ENCODE measurements at regions not wholly inside any gene's neighbourhood (a gene's known extent, or its start where the extent isn't known, plus 50 kb on each side); places are given as distances from the start of the nearest gene placed in this dataset.

DNA sequence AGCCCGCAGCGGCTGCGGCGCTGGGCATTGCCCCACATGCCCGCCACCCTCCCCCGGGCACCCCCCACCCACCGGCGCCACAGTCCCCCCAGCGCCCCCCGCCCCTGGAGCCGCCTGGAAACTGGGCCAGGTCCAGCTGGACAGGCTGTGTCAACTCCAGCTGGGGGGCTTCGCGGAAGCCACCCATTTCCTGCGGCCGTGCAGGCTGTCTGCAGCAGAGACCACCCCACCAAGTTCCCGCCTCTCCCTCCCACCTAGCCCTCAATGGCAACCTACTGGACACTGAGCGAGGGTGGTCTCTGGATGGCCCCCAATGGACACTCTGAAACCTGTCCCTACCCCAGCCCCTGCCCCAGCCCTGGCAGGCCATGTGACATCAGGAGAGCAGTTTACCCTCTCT is 62.8 kb upstream of the GATA2 start:
- no peak overlapping the region for H3K9ac ChIP-seq (ENCODE audit: low read length)
- H3K27me3 ChIP-seq (ENCODE audit: control insufficient read depth, insufficient read depth, low read length): no peaks in the 10 kb centered on the region
- no peaks in the 10 kb centered on the region for H3K36me3 ChIP-seq (ENCODE audit: control insufficient read depth, low read depth, low read length)
- no peak overlapping the region for H3K27ac ChIP-seq (ENCODE audit: low read length)
- peaks cover 4% of the 10 kb centered on the region for H3K4me1 ChIP-seq (ENCODE audit: control insufficient read depth, low read depth, low read length)
- no peaks in the 10 kb centered on the region for H3K9me3 ChIP-seq (ENCODE audit: control insufficient read depth, low read depth, low read length)
- no peak overlapping the region for H3K4me3 ChIP-seq (ENCODE audit: low read length)

DNA sequence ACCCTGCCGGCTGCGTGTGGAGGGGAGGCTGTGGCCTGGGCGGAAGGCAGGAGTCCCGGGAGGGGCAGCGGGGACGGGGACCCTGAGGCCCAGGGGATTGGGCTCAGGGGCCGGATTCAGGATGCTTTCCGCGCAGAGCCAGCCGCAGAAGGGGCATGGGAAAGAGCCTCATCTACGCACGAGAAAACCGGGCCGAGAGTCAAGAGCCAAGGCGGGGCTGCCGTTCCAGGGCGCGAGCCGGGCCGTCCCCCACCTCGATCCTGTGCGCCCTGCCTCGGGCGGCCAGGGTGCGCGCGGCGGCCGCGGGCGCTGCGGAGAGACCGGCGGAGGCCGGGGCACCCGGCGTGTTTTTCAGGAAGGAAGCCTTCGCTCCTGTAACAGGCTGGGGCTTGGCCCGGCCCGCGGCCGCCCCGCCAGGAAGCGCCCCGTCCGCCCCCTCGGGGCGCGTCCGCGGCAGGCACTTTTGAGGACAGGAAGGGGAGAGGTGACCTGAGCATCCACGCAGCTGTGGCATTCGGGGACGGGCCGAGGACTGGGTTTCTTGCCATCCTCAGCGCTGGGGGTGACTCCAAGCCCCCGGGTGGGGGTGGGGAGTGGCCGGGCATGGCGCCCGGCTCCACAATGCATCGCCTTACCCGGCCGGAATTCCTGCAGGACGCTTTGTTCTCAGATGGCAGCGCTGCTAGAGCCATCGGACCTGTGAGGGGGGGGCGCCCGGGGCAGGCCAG is 62.3 kb upstream of the GATA2 start:
- no peaks in the 10 kb centered on the region for H3K27me3 ChIP-seq (ENCODE audit: control insufficient read depth, insufficient read depth, low read length)
- peaks cover 4% of the 10 kb centered on the region for H3K4me1 ChIP-seq (ENCODE audit: control insufficient read depth, low read depth, low read length)
- H3K36me3 ChIP-seq (ENCODE audit: control insufficient read depth, low read depth, low read length): no peaks in the 10 kb centered on the region
- no peak overlapping the region for H3K4me3 ChIP-seq (ENCODE audit: low read length)
- H3K27ac ChIP-seq (ENCODE audit: low read length): no peak overlapping the region
- no peaks in the 10 kb centered on the region for H3K9me3 ChIP-seq (ENCODE audit: control insufficient read depth, low read depth, low read length)
- H3K9ac ChIP-seq (ENCODE audit: low read length): no peak overlapping the region

DNA sequence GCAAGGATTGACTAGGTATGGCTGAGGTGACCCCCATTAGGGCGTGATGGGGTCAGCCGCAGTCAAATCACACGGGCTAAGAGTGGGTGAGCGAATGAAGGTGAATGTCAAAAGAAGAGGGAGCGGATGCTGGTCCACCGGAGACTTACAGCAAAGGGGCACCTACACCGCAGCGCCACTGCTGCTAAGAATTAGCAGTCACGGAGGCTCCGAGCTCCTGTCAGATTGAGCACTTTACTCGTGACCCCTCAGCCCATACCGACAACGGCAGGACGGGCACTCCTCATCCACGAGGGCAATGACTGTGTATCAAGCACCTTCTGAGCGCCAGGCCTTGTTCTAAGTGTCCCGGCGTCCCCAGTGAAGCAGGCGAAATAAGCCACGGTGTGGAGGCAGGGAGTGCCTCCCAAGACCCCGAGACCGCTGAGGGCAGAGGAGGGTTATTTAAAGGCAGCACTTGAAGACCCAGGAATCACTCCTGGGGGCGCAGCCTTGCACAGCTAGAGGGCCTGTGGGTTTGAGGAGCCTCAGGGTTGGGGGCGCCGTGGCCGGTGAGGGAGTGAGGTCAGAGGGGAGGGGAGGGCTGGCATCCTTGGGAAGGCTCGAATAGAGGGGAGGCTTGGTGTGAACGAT is 61.6 kb upstream of the GATA2 start:
- peaks cover under 1% of the 10 kb centered on the region for H3K4me1 ChIP-seq (ENCODE audit: control insufficient read depth, low read depth, low read length)
- H3K9me3 ChIP-seq (ENCODE audit: control insufficient read depth, low read depth, low read length): no peaks in the 10 kb centered on the region
- no peaks in the 10 kb centered on the region for H3K36me3 ChIP-seq (ENCODE audit: control insufficient read depth, low read depth, low read length)
- no peak overlapping the region for H3K9ac ChIP-seq (ENCODE audit: low read length)
- H3K4me3 ChIP-seq (ENCODE audit: low read length): no peak overlapping the region
- no peak overlapping the region for H3K27ac ChIP-seq (ENCODE audit: low read length)
- no peaks in the 10 kb centered on the region for H3K27me3 ChIP-seq (ENCODE audit: control insufficient read depth, insufficient read depth, low read length)

DNA sequence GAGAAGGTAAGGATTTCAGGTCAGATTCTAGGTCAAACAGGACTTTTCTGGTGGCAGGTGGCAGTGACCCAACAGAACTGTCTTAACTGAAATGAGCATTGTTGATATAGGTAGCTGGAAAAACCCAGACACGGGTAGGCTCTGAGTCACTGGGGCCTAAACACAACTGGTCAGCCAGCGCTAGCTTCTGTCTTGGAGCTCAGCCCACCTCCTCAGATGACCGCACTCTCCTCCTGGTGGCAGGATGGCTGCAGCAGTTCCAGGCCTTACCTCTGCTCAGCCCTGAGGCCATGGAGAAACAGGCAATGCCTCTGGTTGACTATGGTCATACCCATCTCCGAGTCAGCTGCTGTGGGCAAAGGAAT is 61.1 kb upstream of the GATA2 start:
- H3K9me3 ChIP-seq (ENCODE audit: control insufficient read depth, low read depth, low read length): no peaks in the 10 kb centered on the region
- no peaks in the 10 kb centered on the region for H3K4me1 ChIP-seq (ENCODE audit: control insufficient read depth, low read depth, low read length)
- no peak overlapping the region for H3K4me3 ChIP-seq (ENCODE audit: low read length)
- no peaks in the 10 kb centered on the region for H3K36me3 ChIP-seq (ENCODE audit: control insufficient read depth, low read depth, low read length)
- H3K27ac ChIP-seq (ENCODE audit: low read length): no peak overlapping the region
- H3K9ac ChIP-seq (ENCODE audit: low read length): no peak overlapping the region
- no peaks in the 10 kb centered on the region for H3K27me3 ChIP-seq (ENCODE audit: control insufficient read depth, insufficient read depth, low read length)

DNA sequence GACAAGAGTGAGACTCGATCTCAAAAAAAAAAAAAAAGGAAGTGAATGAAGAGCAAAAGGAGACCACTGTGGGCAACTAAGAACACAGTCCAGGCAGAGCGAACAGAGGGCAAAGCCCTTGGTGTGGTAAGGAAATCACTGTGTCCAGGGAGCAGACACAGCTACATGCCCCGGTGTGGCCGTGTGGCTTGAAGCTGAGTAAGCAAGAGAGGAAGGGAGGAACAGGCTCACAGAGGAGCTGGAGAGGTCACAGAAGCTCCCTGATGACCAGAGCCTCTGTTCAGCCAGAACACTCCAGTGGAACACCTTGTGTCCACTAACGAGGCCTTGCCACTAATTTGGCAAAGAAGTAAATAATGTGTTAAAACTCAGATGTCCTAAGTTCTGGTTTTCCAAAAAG is 60.6 kb upstream of the GATA2 start:
- Histone ChIP-seq H3K27ac (ENCODE audit: low read length) (no peak overlapping the region), H3K4me1 (ENCODE audit: control insufficient read depth, low read depth, low read length) (no peaks in the 10 kb centered on the region), H3K27me3 (ENCODE audit: control insufficient read depth, insufficient read depth, low read length) (no peaks in the 10 kb centered on the region), H3K9ac (ENCODE audit: low read length) (no peak overlapping the region), H3K4me3 (ENCODE audit: low read length) (no peak overlapping the region), H3K9me3 (ENCODE audit: control insufficient read depth, low read depth, low read length) (no peaks in the 10 kb centered on the region), H3K36me3 (ENCODE audit: control insufficient read depth, low read depth, low read length) (no peaks in the 10 kb centered on the region)

DNA sequence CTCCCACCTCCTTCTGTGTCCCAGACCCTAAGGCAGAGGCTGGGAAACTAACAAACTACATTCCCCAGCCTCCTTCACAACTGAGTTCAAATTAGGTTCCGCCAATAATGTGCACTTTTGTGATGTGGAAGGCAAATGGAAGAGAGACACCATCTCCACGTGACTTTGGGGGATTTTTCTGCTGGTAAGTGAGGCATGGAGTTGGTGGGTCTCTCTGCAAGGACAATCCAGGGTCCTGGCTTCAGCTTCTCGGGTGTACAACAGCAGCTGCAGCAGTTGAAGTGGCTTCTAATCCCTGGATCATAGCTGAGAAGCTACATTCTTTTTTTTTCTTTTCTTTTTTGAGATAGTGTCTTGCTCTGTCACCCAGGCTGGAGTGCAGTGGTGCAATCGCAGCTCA is 58.9 kb upstream of the GATA2 start:
- Histone ChIP-seq H3K9me3 (ENCODE audit: control insufficient read depth, low read depth, low read length) (no peaks in the 10 kb centered on the region), H3K4me1 (ENCODE audit: control insufficient read depth, low read depth, low read length) (no peaks in the 10 kb centered on the region), H3K27me3 (ENCODE audit: control insufficient read depth, insufficient read depth, low read length) (no peaks in the 10 kb centered on the region), H3K4me3 (ENCODE audit: low read length) (no peak overlapping the region), H3K27ac (ENCODE audit: low read length) (no peak overlapping the region), H3K36me3 (ENCODE audit: control insufficient read depth, low read depth, low read length) (no peaks in the 10 kb centered on the region), H3K9ac (ENCODE audit: low read length) (no peak overlapping the region)

DNA sequence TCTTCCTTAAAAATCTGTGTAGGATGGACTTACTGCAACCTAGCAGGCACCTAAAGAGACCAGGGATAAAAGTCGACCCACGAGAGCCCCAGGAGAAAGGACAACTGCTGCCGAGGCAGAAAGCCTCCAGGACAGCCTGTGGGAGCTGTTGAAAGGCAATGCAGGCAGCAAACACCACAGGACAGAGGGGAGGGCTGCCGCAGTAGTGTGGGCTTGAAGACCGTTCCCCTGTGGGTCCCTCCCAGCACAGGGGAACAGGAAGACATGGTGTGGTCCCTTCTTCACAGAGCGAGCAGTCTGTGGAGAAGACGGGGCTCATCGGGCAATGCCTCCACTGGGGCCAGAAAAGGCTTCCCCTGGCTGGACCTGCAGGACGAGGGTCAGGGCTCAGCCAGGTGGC is 58.5 kb upstream of the GATA2 start:
- Histone ChIP-seq H3K27me3 (ENCODE audit: control insufficient read depth, insufficient read depth, low read length) (no peaks in the 10 kb centered on the region), H3K9me3 (ENCODE audit: control insufficient read depth, low read depth, low read length) (no peaks in the 10 kb centered on the region), H3K36me3 (ENCODE audit: control insufficient read depth, low read depth, low read length) (no peaks in the 10 kb centered on the region), H3K27ac (ENCODE audit: low read length) (no peak overlapping the region), H3K4me1 (ENCODE audit: control insufficient read depth, low read depth, low read length) (no peaks in the 10 kb centered on the region), H3K4me3 (ENCODE audit: low read length) (no peak overlapping the region), H3K9ac (ENCODE audit: low read length) (no peak overlapping the region)

DNA sequence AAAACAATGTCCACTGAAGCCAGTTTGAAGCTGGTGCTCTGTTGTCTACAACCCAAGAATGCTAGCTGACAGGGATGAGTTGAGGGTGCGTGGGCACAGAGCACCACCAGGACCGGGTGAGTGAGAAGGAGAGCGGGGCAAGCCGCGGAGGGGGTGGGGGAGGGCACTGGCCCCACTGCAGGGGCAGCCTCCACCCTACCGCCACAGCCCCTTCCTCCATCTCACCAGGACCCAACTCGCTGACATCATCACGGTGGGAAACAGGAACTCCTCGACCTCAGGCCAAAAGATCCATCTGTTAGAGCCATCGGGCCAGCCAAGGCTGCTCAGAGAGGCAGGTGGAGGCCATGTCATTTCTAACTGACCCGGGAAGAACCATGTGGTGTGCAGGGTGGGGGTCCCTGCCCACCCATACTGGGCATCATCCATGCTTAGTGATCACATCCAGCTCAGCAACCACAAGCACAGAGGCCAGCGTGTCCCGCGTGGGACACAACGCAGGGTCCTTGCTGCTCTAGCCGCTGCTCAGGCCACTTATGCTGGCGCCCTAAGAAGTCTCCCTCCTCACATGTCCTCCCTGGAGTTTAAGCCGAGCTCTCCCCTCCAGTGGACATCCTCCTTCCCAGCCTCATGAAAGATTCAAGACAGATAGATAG is 57.6 kb upstream of the GATA2 start:
- Histone ChIP-seq H3K4me3 (ENCODE audit: low read length) (no peak overlapping the region), H3K27me3 (ENCODE audit: control insufficient read depth, insufficient read depth, low read length) (no peaks in the 10 kb centered on the region), H3K9ac (ENCODE audit: low read length) (no peak overlapping the region), H3K4me1 (ENCODE audit: control insufficient read depth, low read depth, low read length) (no peaks in the 10 kb centered on the region), H3K36me3 (ENCODE audit: control insufficient read depth, low read depth, low read length) (no peaks in the 10 kb centered on the region), H3K9me3 (ENCODE audit: control insufficient read depth, low read depth, low read length) (no peaks in the 10 kb centered on the region), H3K27ac (ENCODE audit: low read length) (no peak overlapping the region)

DNA sequence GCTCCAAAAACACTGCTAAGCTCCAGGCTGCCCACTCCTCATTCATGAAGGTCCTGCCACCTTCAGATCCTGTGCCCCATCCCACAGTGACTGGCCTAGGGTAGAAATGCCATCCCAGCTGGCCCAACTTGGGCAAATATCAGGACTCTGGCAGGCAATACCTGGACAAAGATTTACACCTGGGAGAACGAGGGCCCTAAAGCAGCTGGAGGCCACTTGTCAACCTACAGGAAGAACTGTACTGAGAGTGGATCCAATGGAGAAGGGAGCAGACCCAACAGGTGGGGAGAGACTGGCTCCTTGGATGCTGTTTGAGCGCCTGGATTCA is 57.1 kb upstream of the GATA2 start:
- Histone ChIP-seq H3K27me3 (ENCODE audit: control insufficient read depth, insufficient read depth, low read length) (no peaks in the 10 kb centered on the region), H3K4me1 (ENCODE audit: control insufficient read depth, low read depth, low read length) (no peaks in the 10 kb centered on the region), H3K9ac (ENCODE audit: low read length) (no peak overlapping the region), H3K9me3 (ENCODE audit: control insufficient read depth, low read depth, low read length) (no peaks in the 10 kb centered on the region), H3K4me3 (ENCODE audit: low read length) (no peak overlapping the region), H3K36me3 (ENCODE audit: control insufficient read depth, low read depth, low read length) (no peaks in the 10 kb centered on the region), H3K27ac (ENCODE audit: low read length) (no peak overlapping the region)

DNA sequence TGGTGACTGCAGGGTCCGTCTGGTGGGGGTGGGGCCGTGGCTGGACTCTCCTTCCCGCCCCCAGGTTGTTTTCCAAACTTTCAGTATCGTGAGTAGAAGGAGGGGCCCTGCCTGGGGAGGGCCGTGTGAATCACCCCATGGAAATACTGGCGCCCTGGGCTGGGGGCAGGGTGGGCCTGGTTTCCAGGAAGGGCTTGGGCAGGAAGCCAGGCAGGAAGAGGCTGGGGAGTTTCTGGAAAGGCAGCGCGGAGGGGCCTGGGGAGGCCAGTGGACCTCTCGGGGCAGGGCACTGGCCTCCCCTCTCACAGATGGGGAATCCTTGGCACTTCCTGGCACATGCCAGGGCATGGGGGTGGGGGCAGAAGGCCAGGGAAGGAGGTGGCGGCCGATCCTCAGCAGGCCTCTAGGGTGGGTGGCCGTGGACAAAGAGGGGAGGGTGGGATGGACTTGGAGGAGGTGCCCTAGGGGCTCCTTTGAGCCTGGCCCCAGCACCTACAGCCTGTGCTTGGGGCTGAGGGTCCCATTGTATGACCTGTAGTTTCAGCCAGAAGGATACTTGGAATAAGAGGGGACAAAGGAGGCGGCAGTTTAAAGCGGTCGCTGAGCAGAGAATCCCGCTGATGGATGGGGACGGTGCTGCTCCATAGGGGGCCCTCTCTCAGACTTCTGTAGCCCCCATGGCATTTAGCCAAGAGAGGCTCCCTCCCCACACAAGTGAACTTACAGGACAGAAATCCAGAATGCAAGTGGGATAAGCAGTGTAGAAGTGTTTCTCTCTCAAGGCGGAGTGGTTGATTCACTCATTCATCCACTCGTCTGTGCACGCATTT is 56.5 kb upstream of the GATA2 start:
- Histone ChIP-seq H3K4me3 (ENCODE audit: low read length) (no peak overlapping the region), H3K27ac (ENCODE audit: low read length) (no peak overlapping the region), H3K36me3 (ENCODE audit: control insufficient read depth, low read depth, low read length) (no peaks in the 10 kb centered on the region), H3K9ac (ENCODE audit: low read length) (no peak overlapping the region), H3K27me3 (ENCODE audit: control insufficient read depth, insufficient read depth, low read length) (no peaks in the 10 kb centered on the region), H3K9me3 (ENCODE audit: control insufficient read depth, low read depth, low read length) (no peaks in the 10 kb centered on the region), H3K4me1 (ENCODE audit: control insufficient read depth, low read depth, low read length) (no peaks in the 10 kb centered on the region)

DNA sequence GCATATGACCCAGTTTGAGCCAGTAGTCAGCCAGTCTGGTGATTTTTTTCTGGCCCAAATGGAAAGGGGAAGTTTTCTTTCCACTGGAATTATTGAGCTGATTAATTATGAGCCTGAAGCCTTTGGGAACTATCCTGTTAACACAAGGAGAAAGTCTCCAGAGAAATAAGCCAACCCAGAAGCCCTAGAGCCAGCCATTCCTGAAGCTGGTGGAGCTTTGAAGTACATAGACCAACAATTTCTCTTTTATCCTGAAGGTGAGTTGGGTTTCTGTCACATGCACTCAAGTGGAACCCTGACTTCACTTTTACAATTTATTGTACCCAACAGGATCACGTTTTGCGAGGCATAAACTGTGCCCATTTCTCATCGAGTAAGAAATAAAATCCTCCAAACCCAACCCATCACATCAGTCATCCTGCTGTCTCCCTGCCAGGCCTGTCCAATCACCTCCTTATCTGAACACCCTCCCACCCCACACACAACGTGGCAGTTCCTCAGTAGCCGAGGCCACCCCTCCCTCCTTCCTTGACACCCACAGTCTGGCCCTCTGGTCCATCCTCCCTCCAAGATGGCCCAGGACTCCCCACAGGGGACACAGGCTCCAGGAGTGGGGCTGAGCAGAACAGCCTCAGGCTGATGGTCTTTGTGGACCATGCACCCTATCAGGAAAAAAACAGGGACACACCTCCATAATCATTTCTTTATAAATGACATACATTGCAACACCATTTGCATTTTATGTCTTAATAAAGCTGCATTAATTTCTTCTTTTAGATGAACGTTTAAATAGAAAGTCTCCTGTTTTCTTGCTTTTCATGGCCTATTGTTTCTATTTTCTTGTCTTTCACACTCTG is 55.7 kb upstream of the GATA2 start:
- Histone ChIP-seq H3K9me3 (ENCODE audit: control insufficient read depth, low read depth, low read length) (peaks cover 3% of the 10 kb centered on the region), H3K4me1 (ENCODE audit: control insufficient read depth, low read depth, low read length) (no peaks in the 10 kb centered on the region), H3K27me3 (ENCODE audit: control insufficient read depth, insufficient read depth, low read length) (no peaks in the 10 kb centered on the region), H3K36me3 (ENCODE audit: control insufficient read depth, low read depth, low read length) (no peaks in the 10 kb centered on the region), H3K4me3 (ENCODE audit: low read length) (no peak overlapping the region), H3K27ac (ENCODE audit: low read length) (no peak overlapping the region), H3K9ac (ENCODE audit: low read length) (no peak overlapping the region)
